HG03159 (cell line): ENCODE measurements at regions not wholly inside any gene's neighbourhood (a gene's known extent, or its start where the extent isn't known, plus 50 kb on each side); places are given as distances from the start of the nearest gene placed in this dataset.
A peak's percentile ranks its signal among the peaks of the same experiment; 100 is the strongest.
"Not testable (repeated sequence)": the region's sequence is repeated elsewhere in the genome, so short reads cannot be mapped to it uniquely, and the experiment has no call there.

Source experiments
- ATAC-seq: cut with Tn5 transposase; IDR thresholded peaks from one replicate; pipeline ENCODE4 v1.9.1; 2021; ENCODE audit warnings: mild to moderate bottlenecking, moderate library complexity; ENCODE audit not compliant: unreplicated experiment

DNA sequence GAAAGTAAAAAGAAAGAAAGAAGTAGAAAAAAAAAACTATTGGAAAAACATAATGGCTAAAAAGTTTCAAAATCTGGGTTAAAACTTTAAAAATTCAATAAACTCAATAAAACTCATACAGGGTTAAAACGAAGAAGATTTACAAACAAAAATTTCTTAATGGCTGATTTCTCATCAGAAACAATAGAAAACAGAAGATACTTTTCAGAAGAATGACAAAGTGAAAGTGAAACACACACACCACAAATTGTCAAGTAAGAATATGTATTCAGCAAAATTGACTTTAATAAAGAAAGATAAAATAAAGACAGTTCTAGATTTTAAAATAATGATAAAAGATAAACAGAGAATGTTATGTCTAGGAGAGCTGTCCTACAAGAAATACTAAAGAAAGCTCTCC is 618.9 kb upstream of the GJE1 start:
- ATAC-seq, result no peak

DNA sequence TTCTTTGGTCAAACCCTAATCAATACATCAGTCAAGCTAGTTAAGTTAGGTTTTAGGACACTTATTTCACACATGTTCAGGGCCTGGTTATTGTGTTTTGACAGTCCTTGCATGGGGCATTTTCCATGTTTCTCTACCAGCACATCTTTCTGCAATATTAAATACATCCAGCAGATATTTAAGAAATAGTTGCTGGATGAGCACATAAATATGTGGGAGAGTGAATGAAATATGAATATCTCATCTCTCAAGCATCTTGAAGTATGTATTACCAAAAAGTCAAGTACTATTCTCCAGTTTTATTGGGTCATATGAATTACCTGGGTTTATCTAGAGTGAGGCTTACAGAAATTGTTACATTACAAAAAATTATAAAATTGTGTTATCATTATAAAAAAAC is 621.9 kb upstream of the GJE1 start:
- ATAC-seq, result no peak

DNA sequence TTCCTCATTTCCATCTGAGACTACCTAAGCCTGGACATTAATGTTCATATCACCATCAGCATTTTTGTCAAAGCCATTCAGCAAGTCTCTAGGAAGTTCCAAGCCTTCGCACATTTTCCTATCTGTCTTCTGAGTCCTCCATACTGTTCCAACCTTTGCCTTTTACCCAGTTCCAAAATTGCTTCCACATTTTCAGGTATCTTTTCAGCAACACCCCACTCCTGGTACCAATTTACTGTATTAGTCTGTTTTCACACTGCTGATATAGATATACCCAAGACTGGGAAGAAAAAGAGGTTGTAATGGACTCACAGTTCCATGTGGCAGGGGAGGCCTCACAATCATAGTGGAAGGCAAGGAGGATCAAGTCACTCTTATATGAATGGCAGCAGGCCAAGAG is 626.7 kb upstream of the GJE1 start:
- ATAC-seq, result not testable (repeated sequence)

DNA sequence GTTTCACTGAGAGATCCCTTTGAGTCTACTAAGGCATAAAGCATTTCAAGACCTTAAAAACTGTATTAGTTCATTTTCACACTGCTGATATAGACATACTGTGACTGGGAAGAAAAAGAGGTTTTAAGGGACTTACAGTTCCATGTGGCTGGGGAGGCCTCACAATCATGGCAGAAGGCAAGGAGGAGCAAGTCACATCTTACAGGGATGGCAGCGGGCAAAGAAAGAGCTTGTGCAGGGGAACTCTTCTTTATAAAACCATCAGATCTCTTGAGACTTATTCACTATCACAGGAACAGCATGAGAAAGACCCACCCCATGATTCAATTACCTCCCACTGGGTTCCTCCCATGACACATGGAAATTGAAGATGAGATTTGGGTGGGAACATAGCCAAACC is 628.4 kb upstream of the GJE1 start:
- not testable (repeated sequence) for ATAC-seq

DNA sequence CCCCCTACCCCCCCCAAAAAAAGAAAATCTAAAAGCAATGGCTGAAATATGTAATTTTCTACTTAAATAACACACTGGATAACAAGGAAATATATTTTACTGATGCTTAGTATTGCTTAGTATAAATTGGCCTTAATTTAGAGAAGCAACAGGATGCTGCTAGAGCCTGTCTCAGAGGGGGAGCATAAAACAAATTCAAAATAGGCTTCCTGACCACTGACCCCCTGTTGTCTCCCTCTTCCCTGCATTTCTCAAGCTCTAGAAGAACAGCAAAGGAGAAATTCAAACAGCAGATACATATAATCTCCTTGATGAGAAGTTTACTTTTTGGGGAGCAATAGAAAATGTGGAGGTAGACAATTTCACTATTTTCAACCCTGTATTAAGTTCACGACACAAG is 631.1 kb upstream of the GJE1 start:
- ATAC-seq, result no peak

DNA sequence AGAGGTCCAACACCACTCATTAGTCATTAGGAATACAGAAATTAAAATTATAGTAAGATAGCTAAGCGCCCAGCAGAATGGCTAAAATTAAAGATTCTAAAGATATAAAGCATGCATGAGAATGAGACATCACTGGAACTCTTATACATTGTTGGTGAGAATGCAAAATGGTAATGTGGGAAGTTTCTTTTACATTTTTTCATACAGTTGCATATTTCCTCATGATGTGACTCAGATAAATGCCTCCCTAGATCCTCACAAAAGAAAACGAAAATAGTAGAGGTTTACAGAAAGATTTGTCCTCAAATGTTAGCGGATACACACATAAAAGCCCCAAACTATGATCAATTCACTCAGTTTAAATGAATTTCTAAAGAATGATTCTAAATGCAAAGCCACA is 633.7 kb upstream of the GJE1 start:
- no peak for ATAC-seq

DNA sequence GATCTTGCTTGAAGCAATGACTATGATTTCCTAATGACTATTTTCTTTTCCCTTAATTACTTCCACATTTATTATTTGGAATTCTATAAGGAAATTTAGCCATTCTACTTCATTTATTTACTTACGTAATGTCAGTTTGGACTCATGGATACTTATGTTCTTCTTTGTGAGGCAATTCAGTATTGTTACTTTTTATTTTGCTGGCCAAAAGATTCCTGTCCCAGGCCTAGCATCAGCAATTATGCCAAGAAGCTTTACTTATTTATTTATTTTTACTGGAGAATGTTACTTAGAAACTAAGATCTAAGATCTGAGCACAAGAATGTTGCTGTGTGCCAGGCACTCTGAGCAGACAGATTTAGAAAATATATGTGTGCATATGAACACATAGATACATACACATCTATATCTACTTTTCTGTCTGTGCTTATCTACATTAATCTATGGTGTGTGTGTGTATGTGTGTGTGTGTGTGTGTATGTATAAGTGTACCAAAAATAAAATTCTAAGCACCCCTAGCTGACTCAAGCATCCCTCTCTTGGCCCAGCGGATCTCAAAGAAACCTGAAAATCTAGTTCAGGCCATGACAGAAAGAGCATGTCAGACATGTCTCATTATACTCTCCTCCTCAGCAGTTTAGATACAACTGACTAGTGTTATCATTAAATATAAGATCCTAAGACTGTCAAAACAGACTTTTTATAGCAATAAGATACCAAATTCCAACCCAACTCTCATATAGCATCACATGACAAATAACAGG is 640.0 kb upstream of the GJE1 start:
- no peak for ATAC-seq

DNA sequence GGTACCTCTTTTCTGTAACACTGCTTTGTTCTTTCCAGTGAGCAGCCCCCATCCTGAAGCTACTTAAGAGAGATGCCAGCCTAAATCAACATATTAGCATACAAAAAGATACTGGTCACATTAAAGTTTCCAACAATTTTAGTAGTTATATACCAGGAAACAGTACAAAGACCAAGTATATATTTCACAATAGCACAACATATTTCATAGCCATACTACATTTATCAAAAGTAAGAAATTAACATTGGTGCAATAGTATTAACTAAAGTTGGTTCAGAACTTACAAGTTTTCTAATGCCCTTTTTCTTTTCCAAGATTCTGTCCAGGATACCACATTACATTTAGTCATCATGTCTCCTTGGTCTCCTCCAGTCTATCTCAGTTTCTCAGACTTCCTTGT is 641.0 kb upstream of the GJE1 start:
- no peak for ATAC-seq

DNA sequence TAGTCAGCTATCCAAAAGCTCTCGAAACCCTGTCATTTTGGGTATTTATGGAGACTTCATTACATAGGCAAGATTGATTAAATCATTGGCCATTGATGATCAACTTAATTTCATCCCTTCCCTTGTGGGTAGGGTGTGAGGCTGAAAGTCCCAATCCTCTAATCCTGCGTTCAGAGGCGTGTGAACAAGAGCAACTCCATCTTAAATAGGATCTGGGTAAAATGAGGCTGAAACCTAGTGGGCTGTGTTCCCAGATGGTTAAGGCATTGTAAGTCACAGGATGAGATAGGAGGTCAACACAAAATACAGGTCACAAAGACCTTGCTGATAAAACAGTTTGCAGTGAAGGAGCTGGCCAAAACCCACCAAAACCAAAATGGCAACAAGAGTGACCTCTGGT is 641.7 kb upstream of the GJE1 start:
- no peak for ATAC-seq

DNA sequence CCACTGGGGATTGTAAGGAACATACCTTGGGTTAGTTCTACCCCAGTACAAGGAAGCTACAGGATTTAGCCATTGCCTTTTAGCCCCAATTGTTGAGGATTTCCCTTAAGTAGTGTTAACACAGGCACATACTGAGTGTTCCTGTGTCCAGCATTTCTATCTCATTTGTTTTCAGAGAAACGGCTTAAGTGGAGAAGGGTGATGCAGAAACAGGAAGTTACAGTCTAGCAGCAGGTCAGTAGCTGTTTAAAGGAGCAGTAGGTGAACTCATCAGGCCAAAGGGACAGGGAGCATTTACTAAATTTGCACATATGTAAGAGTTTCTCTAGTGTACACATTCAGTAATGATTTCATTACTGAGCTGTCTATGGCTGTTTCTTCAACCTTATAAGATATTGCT is 644.2 kb upstream of the GJE1 start:
- ATAC-seq, result peak; percentile 35

DNA sequence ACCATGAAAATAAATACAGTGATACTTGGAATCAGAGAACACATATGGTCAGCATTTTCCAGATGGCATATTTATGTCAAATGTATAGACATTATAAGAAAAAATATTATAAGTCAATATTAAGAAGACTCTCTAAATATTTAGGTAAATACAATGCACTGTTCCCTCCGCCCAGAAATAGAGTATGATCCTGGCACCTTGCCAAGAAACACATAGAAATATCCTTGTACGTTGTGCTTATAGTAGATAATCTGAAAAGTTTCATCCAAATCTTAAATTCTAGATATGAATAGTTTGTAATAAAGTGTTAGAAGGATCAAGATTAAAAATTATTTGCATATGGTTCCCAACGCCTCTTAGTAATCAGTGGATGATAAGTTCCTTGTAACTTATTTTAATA is 645.8 kb upstream of the GJE1 start:
- ATAC-seq, result no peak

DNA sequence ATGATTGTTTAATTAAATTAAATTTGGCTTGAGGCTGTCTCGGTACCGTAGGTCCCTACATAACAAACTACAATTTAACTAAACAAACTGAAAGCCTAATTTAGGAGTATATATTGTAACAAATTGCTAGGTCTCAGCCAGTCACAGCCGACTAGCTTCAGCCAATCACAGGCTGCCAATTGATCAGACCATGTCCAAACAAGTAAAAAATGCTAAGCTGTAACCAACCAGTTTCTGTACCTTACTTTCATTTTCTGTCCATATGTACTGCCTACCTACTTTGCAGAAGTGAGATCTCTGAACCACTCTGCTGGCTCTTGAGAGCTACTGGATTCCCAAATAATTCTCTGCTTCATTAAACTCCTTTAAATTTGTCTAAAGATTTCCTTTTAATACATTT is 648.0 kb upstream of the GJE1 start:
- peak; percentile 85 for ATAC-seq

DNA sequence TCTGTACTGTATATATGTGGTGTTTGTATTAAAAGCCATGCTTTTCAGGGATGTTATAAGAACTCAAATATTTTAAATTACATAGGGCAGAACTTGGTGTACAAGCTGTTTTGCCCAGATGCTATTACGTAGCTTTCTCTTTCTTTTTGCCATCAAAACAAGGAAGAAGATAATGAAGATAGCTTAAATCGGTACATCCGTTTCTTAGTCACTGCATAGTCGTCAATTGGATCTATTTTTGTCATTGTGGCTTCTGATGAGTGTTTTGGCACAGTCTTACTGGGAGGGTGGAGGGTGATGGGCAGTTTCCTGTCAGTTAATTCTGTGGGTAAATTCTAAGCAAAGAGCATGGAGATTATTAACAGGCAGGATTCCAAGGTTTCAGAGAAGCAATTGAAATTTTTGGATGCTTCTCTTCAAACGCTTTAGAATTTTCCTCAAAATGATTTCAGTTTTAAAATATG is 649.1 kb upstream of the GJE1 start:
- peak; percentile 91 for ATAC-seq

DNA sequence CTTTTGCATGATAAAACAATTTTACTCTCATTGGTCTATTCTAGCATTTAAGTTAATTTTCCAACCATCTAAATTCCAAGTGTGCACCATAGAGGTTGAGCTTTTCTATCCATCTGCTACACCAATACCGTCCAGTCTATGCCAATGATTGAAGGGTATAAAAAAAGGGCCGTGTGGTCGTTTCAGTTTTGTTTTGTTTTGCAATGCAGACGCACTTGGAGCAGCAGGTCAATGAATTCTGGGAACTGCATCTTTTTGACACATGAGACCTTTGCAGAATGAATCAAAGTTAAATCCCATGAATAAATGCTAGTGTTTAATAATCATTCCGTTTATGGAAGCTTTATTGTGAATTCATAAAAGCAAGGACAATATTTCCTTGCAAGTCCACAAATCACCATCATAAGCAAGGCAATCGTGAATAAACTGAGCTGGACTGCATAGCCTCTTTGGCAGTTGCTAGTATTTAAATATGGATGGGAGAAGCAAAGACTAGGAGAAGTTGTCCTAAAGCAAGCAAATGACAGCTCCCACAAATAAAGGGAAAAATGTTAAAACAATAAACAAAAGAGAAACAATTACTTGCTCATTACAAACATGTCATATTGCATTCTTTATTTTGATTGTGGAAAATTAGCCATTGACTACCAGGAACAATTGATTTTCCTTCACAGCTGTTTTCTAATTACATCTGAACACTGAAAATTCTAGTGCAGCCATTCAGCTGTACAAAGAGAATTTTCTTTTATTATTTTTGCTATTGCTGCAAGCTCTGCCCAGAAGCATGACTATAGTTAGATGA is 649.7 kb upstream of the GJE1 start:
- ATAC-seq, result peak; percentile 1

DNA sequence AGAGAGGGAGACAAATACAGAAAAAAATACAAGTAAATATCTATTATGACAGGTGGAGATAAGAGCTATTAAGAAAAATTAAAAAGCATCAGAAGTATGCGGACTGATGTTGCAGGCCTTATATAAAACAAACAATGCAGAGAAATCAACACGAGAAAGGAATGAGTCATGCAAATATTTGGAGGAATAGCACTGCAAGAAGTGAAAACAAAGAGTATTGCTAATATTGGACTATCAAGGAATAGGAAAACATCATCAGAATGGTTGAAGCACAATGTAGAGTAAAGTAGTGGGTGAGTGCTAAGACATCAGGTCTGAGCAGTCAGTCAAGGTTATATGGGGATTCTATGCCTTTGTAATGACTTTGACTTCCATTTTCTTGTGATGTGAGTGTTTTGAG is 657.5 kb upstream of the GJE1 start:
- no peak for ATAC-seq

DNA sequence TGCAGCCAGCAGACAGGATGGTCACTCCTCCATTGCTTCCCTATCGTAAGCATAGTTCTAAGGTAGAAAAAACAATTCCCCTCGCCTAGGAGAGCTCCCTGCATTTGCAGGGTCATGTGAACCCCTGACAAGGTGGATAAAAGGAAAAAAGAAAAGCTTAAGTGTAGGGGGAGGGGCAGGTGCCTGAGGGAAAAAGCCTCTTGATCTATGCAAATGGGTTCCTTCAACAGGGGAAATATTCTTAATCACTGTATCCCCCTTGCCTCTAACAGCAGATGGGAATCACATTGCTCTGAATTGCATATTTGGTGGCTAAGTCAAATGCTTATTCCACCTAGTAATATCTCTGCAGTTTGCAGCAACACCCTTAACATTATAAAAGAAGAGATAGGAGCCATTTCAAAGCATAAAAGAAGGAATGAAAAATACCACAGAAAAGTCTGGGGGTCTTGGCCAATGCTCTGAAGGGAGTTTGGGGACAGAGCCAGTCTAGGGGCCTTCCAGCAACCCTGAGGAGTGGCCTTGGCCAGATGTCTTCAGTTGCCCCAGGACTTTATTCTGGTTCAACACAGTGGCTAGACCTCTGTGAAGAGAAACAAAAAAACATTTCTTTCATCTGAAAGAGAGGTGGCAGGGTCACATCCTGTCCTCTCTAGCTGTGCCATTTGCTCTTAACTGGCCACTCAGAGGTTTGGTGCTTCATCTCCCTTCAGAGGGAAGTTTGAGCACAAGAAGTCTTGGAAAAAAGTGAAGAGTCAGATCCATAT is 660.4 kb upstream of the GJE1 start:
- ATAC-seq, result no peak

DNA sequence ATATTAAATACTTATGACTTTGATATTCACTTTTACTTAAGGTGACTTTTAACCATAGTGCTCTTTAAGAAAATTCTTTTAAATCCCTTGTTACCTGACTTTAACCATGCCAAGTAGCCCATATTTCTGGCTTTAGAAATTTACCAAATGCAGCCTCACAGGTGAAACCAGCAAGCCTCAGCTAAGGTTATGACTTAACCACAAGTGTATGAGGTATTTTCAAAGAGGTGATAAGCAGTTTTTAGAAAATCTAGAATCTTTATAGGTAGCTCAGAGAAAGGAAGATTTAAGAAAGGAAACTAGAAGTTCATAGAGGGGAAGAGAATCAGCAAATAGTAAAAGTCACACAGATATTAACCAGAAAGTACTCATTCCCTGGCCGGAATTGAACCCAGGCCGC is 661.9 kb upstream of the GJE1 start:
- no peak for ATAC-seq

DNA sequence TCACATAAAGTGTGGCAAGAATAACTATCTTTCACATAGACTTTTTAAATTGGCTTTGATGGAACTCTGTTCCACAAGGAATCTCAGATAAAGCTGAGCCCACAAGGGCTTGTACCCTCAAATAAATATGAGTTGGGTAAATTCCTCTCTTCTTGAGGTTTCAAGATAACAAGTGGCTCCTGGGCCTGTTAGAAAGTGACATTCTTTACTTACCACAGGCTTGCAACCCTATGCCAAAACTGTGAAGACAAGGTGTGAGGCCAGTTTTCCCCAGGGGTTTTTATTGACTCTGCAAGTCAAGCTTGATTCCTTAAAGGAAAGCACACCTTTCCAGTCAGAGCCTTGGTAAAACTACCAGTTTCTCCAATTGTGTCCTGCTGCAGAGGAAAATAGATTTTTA is 664.8 kb upstream of the GJE1 start:
- ATAC-seq, result no peak

DNA sequence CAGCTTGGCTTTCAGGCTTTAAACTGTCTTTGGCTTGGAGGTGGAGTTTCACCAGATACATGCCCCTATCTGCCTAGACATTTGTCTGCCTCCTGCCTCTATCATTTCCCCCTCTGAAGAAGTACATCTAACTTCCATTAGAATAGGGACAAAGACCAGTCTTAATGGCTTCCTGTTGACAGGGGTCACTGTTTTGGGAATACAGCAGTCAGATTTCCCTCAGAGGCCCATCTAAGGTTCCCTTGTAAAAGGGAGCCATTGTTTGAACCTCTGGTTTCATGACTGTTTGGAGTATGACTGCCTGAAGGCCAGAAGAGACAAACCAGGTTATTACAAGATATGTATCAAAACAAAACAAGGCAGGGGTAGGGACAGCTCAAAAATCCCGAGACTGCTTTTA is 665.7 kb upstream of the GJE1 start:
- ATAC-seq, result no peak

DNA sequence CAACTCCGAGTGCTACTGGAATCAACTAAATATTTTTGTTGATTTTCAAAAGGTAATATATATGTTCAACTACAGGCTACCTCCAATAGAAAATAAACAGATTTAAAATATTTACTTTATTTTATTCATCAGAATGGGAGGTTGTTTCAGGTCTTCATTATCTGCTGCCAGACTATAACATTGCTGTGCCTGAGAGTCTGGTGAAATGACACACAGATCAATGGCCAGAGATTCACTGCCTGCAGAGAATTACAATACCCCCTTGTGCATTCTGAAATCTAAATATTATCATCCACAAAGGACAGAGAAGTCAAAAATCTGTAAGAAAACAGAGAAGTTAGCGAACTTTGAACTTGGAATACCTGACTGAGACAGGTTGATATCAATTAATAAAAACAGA is 667.8 kb upstream of the GJE1 start:
- no peak for ATAC-seq

DNA sequence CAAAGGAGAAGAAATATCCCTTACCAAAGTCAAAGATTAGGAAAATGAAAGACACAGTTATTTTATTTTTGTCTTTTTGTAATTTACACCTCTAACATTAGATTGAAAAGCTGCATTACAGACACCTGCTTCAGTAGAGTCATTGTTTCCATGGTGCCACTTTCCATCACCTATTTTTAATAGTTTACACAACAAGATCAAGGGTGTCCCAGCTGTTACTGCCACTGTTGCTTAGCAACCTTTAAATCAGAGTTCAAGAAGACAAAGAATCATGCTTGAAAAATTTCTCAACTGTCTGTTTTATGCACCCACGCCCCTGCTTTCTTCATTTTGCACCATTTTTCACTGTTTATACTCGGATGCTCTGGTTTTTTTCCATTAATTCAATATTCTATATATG is 668.2 kb upstream of the GJE1 start:
- peak; percentile 90 for ATAC-seq
